PC-3 (cell line): ENCODE measurements at regions not wholly inside any gene's neighbourhood (a gene's known extent, or its start where the extent isn't known, plus 50 kb on each side); places are given as distances from the start of the nearest gene placed in this dataset.

ENCODE experiments used
- ATAC-seq: fragments of 200-7000 bp; cut with Tn5 transposase; 2 replicates; pipeline ENCODE4 v1.9.1; 2020; ENCODE audit warnings: mild to moderate bottlenecking, moderate library complexity
- BruUV-seq: library from RNA; stranded (reverse); fragments of 400-500 nt; replicated peaks from 2 replicates; lab custom pipeline; 2021; lab: Mats Ljungman, UMichigan
- CTCF ChIA-PET: fragments of 300-600 bp; sonication (Branson Sonifier 250); formaldehyde crosslinking; loops from one replicate; lab custom pipeline; 2022; ENCODE audit warnings: antibody characterized with exemption; lab: Charles Lee
- POLR2A ChIA-PET: fragments of 300-600 bp; sonication (Branson Sonifier 250); formaldehyde crosslinking; loops from one replicate; lab custom pipeline; 2022; ENCODE audit warnings: antibody characterized with exemption; ENCODE audit not compliant: unreplicated experiment; lab: Charles Lee
- DNase-seq: peaks from one replicate; pipeline ENCODE4 v3.0.0-alpha.2; 2015
- H2AFZ ChIP-seq: fragments of 300-600 bp; sonication (generic); 2 replicates; pipeline ENCODE4 v1.6.0; 2016; ENCODE audit warnings: antibody characterized with exemption, low read length
- H3F3A ChIP-seq: fragments of 300-600 bp; sonication (generic); one replicate; pipeline ENCODE4 v1.6.0; 2017; ENCODE audit warnings: antibody characterized with exemption, low read length, control low read depth, mild to moderate bottlenecking; ENCODE audit not compliant: unreplicated experiment
- H3K27ac ChIP-seq: fragments of 300-600 bp; sonication (generic); 2 replicates; pipeline ENCODE4 v1.5.1; 2016; ENCODE audit warnings: mild to moderate bottlenecking, low read length
- H3K27me3 ChIP-seq: fragments of 300-600 bp; sonication (generic); 2 replicates; pipeline ENCODE4 v1.6.1; 2016; ENCODE audit warnings: low read length, mixed read lengths
- H3K36me3 ChIP-seq: fragments of 300-600 bp; sonication (generic); 2 replicates; pipeline ENCODE4 v1.6.1; 2016; ENCODE audit warnings: low read depth, mixed run types, low read length, mixed read lengths
- H3K4me1 ChIP-seq: fragments of 300-600 bp; sonication (generic); 2 replicates; pipeline ENCODE4 v1.5.1; 2016; ENCODE audit warnings: low read length; ENCODE audit not compliant: insufficient read depth
- H3K4me2 ChIP-seq: fragments of 300-600 bp; sonication (generic); 2 replicates; pipeline ENCODE4 v1.6.0; 2016; ENCODE audit warnings: low read length
- H3K4me3 ChIP-seq: fragments of 300-600 bp; sonication (generic); 2 replicates; pipeline ENCODE4 v1.5.1; 2016; ENCODE audit warnings: mild to moderate bottlenecking, low read length, mixed read lengths
- H3K79me2 ChIP-seq: fragments of 300-600 bp; sonication (generic); 2 replicates; pipeline ENCODE4 v1.6.1; 2017; ENCODE audit warnings: low read length, mixed read lengths
- H3K9ac ChIP-seq: fragments of 300-600 bp; sonication (generic); 2 replicates; pipeline ENCODE4 v1.6.0; 2016; ENCODE audit warnings: mild to moderate bottlenecking, low read length
- H3K9me2 ChIP-seq: fragments of 300-600 bp; sonication (generic); replicated peaks from 2 replicates; pipeline ENCODE4 v1.6.1; 2016; ENCODE audit warnings: mixed run types, low read length, mixed read lengths
- H3K9me3 ChIP-seq: fragments of 300-600 bp; sonication (generic); 2 replicates; pipeline ENCODE4 v1.6.1; 2016; ENCODE audit warnings: low read length, mixed read lengths
- H4K20me1 ChIP-seq: fragments of 300-600 bp; sonication (generic); 2 replicates; pipeline ENCODE4 v1.6.1; 2016; ENCODE audit warnings: low read length, mixed read lengths
- EZH2 ChIP-seq: fragments of 300-600 bp; sonication (generic); IDR thresholded peaks from one replicate; pipeline ENCODE4 v1.6.1; 2017; ENCODE audit warnings: antibody characterized with exemption, mild to moderate bottlenecking, low read length; ENCODE audit not compliant: unreplicated experiment
- EZH2phosphoT487 ChIP-seq: fragments of 300-600 bp; sonication (generic); IDR thresholded peaks from 2 replicates; pipeline ENCODE4 v1.6.1; 2018; ENCODE audit warnings: mild to moderate bottlenecking, antibody characterized with exemption, low read length, borderline replicate concordance
- intact Hi-C: fragments of 100-400 bp; cut with micrococcal nuclease; formaldehyde crosslinking; loops from 2 replicates; pipeline ENCODE4 v1.9.0; 2023
- TF ChIP-seq, protein P1 (sequence below): fragments of 300-600 bp; sonication (generic); conservative IDR thresholded peaks from 2 replicates; pipeline ENCODE4 v1.5.1; 2017; ENCODE audit warnings: antibody characterized with exemption, low read depth, mild to moderate bottlenecking, low read length

DNA sequence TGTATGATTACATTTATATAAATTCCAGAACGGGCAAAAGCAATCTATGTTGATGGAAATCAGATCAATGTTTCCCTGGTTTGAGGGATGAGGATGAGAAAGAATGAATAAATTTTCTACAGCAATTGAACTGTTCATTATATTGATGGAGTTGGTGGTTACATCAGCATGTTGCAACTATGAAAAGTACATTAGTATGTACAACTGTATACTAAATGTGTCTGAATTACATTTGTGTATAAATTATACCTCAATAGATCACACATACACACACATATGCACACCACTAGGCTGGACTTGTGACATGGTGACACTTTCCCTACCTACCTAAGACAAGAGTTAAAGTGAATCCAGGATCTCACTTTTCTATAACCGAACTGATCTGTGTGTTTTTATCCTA is 608.0 kb downstream of the CDH11 start:
- Histone ChIP-seq H4K20me1 (no peaks in the 10 kb centered on the region), H3K9me3 (no peaks in the 10 kb centered on the region), H2AFZ (no peak overlapping the region), H3K79me2 (no peaks in the 10 kb centered on the region), H3K4me3 (no peak overlapping the region), H3K27me3 (peaks cover 50% of the 10 kb centered on the region), H3K36me3 (no peaks in the 10 kb centered on the region), H3K9ac (no peak overlapping the region), H3K4me2 (no peak overlapping the region), H3K27ac (no peak overlapping the region), H3K4me1 (no peaks in the 10 kb centered on the region), H3F3A (no peaks in the 10 kb centered on the region), H3K9me2 (no peaks in the 10 kb centered on the region)
- no peak for TF ChIP-seq EZH2
- TF ChIP-seq, protein P1, sequence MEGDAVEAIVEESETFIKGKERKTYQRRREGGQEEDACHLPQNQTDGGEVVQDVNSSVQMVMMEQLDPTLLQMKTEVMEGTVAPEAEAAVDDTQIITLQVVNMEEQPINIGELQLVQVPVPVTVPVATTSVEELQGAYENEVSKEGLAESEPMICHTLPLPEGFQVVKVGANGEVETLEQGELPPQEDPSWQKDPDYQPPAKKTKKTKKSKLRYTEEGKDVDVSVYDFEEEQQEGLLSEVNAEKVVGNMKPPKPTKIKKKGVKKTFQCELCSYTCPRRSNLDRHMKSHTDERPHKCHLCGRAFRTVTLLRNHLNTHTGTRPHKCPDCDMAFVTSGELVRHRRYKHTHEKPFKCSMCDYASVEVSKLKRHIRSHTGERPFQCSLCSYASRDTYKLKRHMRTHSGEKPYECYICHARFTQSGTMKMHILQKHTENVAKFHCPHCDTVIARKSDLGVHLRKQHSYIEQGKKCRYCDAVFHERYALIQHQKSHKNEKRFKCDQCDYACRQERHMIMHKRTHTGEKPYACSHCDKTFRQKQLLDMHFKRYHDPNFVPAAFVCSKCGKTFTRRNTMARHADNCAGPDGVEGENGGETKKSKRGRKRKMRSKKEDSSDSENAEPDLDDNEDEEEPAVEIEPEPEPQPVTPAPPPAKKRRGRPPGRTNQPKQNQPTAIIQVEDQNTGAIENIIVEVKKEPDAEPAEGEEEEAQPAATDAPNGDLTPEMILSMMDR: no peak
- TF ChIP-seq EZH2phosphoT487: no peak
- no TSS peak for BruUV-seq
- DNase-seq: no peak
- CTCF ChIA-PET: no interaction called here
- POLR2A ChIA-PET: no interaction called here
- intact Hi-C loops: no loop called here
- no peak for ATAC-seq

DNA sequence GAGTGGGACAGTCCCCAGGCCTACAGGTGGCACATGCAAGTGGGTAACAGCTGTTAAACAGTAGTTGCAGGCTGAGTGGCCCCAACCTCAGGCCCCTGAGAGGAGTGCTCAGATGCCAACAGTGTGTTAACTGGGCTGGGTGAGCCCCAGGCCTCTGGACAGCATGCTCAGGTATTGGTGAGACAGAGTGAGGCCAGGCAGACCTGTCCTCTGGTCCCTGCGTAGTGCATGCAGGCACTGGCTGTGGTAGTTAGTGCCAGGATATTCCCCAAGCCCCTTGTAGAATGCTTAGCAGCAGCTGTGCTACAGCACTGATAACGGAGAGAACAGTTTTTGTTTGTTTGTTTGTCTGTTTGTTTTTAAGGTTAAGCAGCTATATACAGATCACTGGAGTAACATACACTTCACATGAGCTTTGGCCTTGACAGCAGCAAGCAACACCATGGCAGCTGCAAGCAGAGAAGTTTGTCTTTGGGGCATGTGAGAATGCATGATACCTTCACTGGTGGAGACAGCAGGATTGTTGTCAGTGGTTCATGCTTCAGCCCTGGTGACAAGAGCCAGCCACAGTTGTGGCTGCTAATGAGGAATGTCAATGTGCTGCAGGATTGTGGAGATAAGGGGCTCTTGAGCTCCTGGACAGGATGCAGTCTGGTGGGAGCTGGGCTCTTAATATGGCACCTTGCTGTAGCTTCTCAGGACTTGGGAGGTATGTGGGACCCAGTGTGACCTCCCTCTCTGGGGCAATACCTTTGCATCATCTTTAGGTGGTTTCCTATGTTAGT is 614.4 kb downstream of the CDH11 start:
- CTCF ChIA-PET: no interaction called here
- no peaks in the 10 kb centered on the region for H3K9me3 ChIP-seq
- intact Hi-C loops: no loop called here

DNA sequence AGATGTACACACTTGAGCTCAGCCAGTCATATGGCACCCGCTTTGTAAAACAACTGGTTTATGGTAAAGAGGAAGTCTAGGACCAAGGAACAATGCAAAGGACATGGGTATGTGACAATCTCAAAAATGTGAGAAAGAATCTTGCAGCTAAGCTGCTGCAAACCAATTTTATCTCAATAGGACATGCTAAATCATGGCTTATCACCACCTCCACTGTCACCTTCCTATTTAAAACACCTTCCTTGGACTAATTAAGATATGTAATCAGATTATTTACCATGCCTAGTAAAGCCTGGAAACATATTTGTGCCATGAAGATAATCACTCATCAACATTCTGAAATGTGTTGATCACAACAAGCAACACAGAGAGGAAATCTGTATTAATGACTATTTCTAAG is 622.7 kb downstream of the CDH11 start:
- intact Hi-C loops: no loop called here
- BruUV-seq: no TSS peak
- Histone ChIP-seq H3K4me2 (no peak overlapping the region), H3K79me2 (no peaks in the 10 kb centered on the region), H3K27me3 (peaks cover 30% of the 10 kb centered on the region), H3K27ac (no peak overlapping the region), H4K20me1 (no peaks in the 10 kb centered on the region), H3F3A (no peaks in the 10 kb centered on the region), H3K9ac (no peak overlapping the region), H2AFZ (no peak overlapping the region), H3K4me3 (no peak overlapping the region), H3K9me2 (no peaks in the 10 kb centered on the region), H3K36me3 (no peaks in the 10 kb centered on the region), H3K4me1 (no peaks in the 10 kb centered on the region), H3K9me3 (no peaks in the 10 kb centered on the region)
- ChIA-PET POLR2A (no interaction called here), CTCF (no interaction called here)
- TF ChIP-seq, protein P1: no peak
- TF ChIP-seq EZH2phosphoT487: no peak
- TF ChIP-seq EZH2: no peak
- ATAC-seq (no peak), DNase-seq (no peak)

More for the DNA sequence above, 614.4 kb downstream of the CDH11 start:
- Histone ChIP-seq H3K27me3 (peaks cover 47% of the 10 kb centered on the region), H3K36me3 (no peaks in the 10 kb centered on the region), H3K79me2 (no peaks in the 10 kb centered on the region), H2AFZ (no peak overlapping the region), H3K4me3 (no peak overlapping the region), H3K9ac (no peak overlapping the region), H3F3A (no peaks in the 10 kb centered on the region), H3K4me2 (no peak overlapping the region), H3K27ac (no peak overlapping the region), H4K20me1 (no peaks in the 10 kb centered on the region), H3K9me2 (no peaks in the 10 kb centered on the region), H3K4me1 (no peaks in the 10 kb centered on the region)
- TF ChIP-seq EZH2 (no peak), EZH2phosphoT487 (no peak)
- TF ChIP-seq, protein P1: no peak
- POLR2A ChIA-PET: no interaction called here
- ATAC-seq: no peak
- no TSS peak for BruUV-seq
- no peak for DNase-seq
